HL-60 (cell line): ENCODE measurements at regions not wholly inside any gene's neighbourhood (a gene's known extent, or its start where the extent isn't known, plus 50 kb on each side); places are given as distances from the start of the nearest gene placed in this dataset.

Experiments used
- CTCF ChIP-seq: IDR thresholded peaks from one replicate; pipeline ENCODE4 v1.5.1; 2011; ENCODE audit warnings: low read length, control low read depth, inconsistent platforms; ENCODE audit not compliant: insufficient read depth
- POLR2AphosphoS5 ChIP-seq: IDR thresholded peaks from 2 replicates; pipeline ENCODE4 v1.6.1; 2012; ENCODE audit warnings: low read depth
- SPI1 ChIP-seq: IDR thresholded peaks from 2 replicates; pipeline ENCODE4 v1.6.1; 2012; ENCODE audit warnings: low read depth, mild to moderate bottlenecking, borderline replicate concordance

GRCh38 chrX:65602221-65602560 lies 65.3 kb upstream of the MSN start:
- TF ChIP-seq CTCF (no peak), POLR2AphosphoS5 (no peak), SPI1 (no peak)
